Calu3 (cell line): ENCODE measurements at regions not wholly inside any gene's neighbourhood (a gene's known extent, or its start where the extent isn't known, plus 50 kb on each side); places are given as distances from the start of the nearest gene placed in this dataset.

Source experiments
- BruUV-seq: library from RNA; stranded (reverse); fragments of 400-500 nt; replicated peaks from 2 replicates; lab custom pipeline; 2021; lab: Mats Ljungman, UMichigan
- CTCF ChIA-PET: fragments of 300-600 bp; sonication (Branson Sonifier 250); formaldehyde crosslinking; loops from one replicate; lab custom pipeline; 2022; ENCODE audit warnings: antibody characterized with exemption; lab: Charles Lee
- DNase-seq: peaks from one replicate; pipeline ENCODE4 v3.0.0; 2022
- H3K27ac Mint-ChIP-seq: one replicate; pipeline ENCODE4 v1.8.0; 2022; ENCODE audit warnings: mixed read lengths; ENCODE audit not compliant: unreplicated experiment
- H3K27me3 Mint-ChIP-seq: one replicate; pipeline ENCODE4 v1.8.0; 2022; ENCODE audit warnings: mixed read lengths; ENCODE audit not compliant: unreplicated experiment
- H3K36me3 Mint-ChIP-seq: one replicate; pipeline ENCODE4 v1.8.0; 2022; ENCODE audit warnings: mild to moderate bottlenecking, moderate library complexity, mixed read lengths; ENCODE audit not compliant: insufficient read depth, unreplicated experiment
- H3K4me1 Mint-ChIP-seq: one replicate; pipeline ENCODE4 v1.8.0; 2022; ENCODE audit warnings: mild to moderate bottlenecking, low read depth, mixed read lengths; ENCODE audit not compliant: unreplicated experiment
- H3K4me3 Mint-ChIP-seq: one replicate; pipeline ENCODE4 v1.8.0; 2022; ENCODE audit warnings: mild to moderate bottlenecking, low read depth, moderate library complexity, mixed read lengths; ENCODE audit not compliant: unreplicated experiment
- H3K9me3 Mint-ChIP-seq: one replicate; pipeline ENCODE4 v1.8.0; 2022; ENCODE audit warnings: low read depth, mixed read lengths; ENCODE audit not compliant: unreplicated experiment
- CTCF ChIP-seq: fragments of 200-600 bp; IDR thresholded peaks from one replicate; pipeline ENCODE4 v1.8.0; 2022; ENCODE audit warnings: antibody characterized with exemption; ENCODE audit not compliant: unreplicated experiment
- intact Hi-C: fragments of 100-400 bp; cut with micrococcal nuclease; formaldehyde crosslinking; loops from one replicate; pipeline ENCODE4 v1.10.0; 2022; ENCODE audit not compliant: unreplicated experiment

GRCh38 chr13:66216728-66217127 is 1013.4 kb downstream of the PCDH9 start:
- CTCF ChIA-PET = no interaction called here
- no peak overlapping the region for H3K27ac Mint-ChIP-seq
- no peaks in the 10 kb centered on the region for H3K4me1 Mint-ChIP-seq
- H3K9me3 Mint-ChIP-seq = peaks cover 3% of the 10 kb centered on the region
- no peak for DNase-seq
- no peaks in the 10 kb centered on the region for H3K36me3 Mint-ChIP-seq
- no peak for TF ChIP-seq CTCF
- no peaks in the 10 kb centered on the region for H3K27me3 Mint-ChIP-seq
- BruUV-seq = no TSS peak
- no peak overlapping the region for H3K4me3 Mint-ChIP-seq
- intact Hi-C loops = no loop called here

GRCh38 chr13:66214467-66214866 is 1015.7 kb downstream of the PCDH9 start:
- no TSS peak for BruUV-seq
- CTCF ChIA-PET = no interaction called here

GRCh38 chr13:66212511-66212910 is 1017.6 kb downstream of the PCDH9 start:
- Mint-ChIP-seq H3K4me1 (no peaks in the 10 kb centered on the region), H3K27ac (no peak overlapping the region), H3K27me3 (no peaks in the 10 kb centered on the region), H3K4me3 (no peak overlapping the region), H3K9me3 (peaks cover 7% of the 10 kb centered on the region), H3K36me3 (no peaks in the 10 kb centered on the region)
- intact Hi-C loops = no loop called here
- no peak for TF ChIP-seq CTCF
- DNase-seq = no peak
- CTCF ChIA-PET = no interaction called here
- BruUV-seq = no TSS peak

More at GRCh38 chr13:66214467-66214866, 1015.7 kb downstream of the PCDH9 start:
- no peak for DNase-seq
- no peak overlapping the region for H3K4me3 Mint-ChIP-seq
- no peak overlapping the region for H3K27ac Mint-ChIP-seq
- H3K9me3 Mint-ChIP-seq = peaks cover 7% of the 10 kb centered on the region
- H3K27me3 Mint-ChIP-seq = no peaks in the 10 kb centered on the region
- TF ChIP-seq CTCF = no peak
- intact Hi-C loops = no loop called here
- H3K4me1 Mint-ChIP-seq = no peaks in the 10 kb centered on the region
- H3K36me3 Mint-ChIP-seq = no peaks in the 10 kb centered on the region

- TF ChIP-seq CTCF = no peak
- no peaks in the 10 kb centered on the region for H3K27me3 Mint-ChIP-seq
- H3K4me3 Mint-ChIP-seq = no peak overlapping the region
- intact Hi-C loops = no loop called here
- no peaks in the 10 kb centered on the region for H3K36me3 Mint-ChIP-seq
- H3K9me3 Mint-ChIP-seq = peaks cover 5% of the 10 kb centered on the region
- CTCF ChIA-PET = no interaction called here
- H3K27ac Mint-ChIP-seq = no peak overlapping the region
- DNase-seq = no peak
- no TSS peak for BruUV-seq
- no peaks in the 10 kb centered on the region for H3K4me1 Mint-ChIP-seq
Observed at GRCh38 chr13:66210677-66211076, 1019.5 kb downstream of the PCDH9 start.

GRCh38 chr13:66208589-66208988 is 1021.5 kb downstream of the PCDH9 start:
- H3K27ac Mint-ChIP-seq = no peak overlapping the region
- no peaks in the 10 kb centered on the region for H3K36me3 Mint-ChIP-seq
- H3K9me3 Mint-ChIP-seq = peaks cover 4% of the 10 kb centered on the region
- CTCF ChIA-PET = no interaction called here
- no peaks in the 10 kb centered on the region for H3K27me3 Mint-ChIP-seq
- BruUV-seq = no TSS peak
- no peak for DNase-seq
- no peak overlapping the region for H3K4me3 Mint-ChIP-seq
- no peak for TF ChIP-seq CTCF
- intact Hi-C loops = no loop called here
- no peaks in the 10 kb centered on the region for H3K4me1 Mint-ChIP-seq
